Esophagus squamous epithelium (tissue), 5 donors: ENCODE measurements at regions not wholly inside any gene's neighbourhood (a gene's known extent, or its start where the extent isn't known, plus 50 kb on each side); places are given as distances from the start of the nearest gene placed in this dataset.

Source experiments
- DNase-seq: peaks from one replicate; lab custom pipeline; 2025; lab: John Stamatoyannopoulos, UW
- H3K27ac ChIP-seq, 4 donors: fragments of 200-600 bp; sonication (generic); one replicate each; pipeline ENCODE4 v1.5.1; 2016 to 2019; ENCODE audit warnings: mild to moderate bottlenecking in 1 of 4
- H3K27me3 ChIP-seq, 4 donors: fragments of 200-600 bp; sonication (generic); 1 replicate in 3 of 4; 2 replicates in 1 of 4; pipeline versions ENCODE4 v1.5.1 to v1.6.0; 2017 to 2021; ENCODE audit warnings: antibody characterized with exemption in 1 of 4
- H3K36me3 ChIP-seq, 3 donors: fragments of 200-600 bp; sonication (generic); one replicate each; pipeline ENCODE4 v1.5.1; 2016 to 2019
- H3K4me1 ChIP-seq, 3 donors: fragments of 200-600 bp; sonication (generic); one replicate each; pipeline ENCODE4 v1.5.1; 2017 to 2019
- H3K4me3 ChIP-seq, 4 donors: fragments of 200-600 bp; sonication (generic); 1 replicate in 3 of 4; 2 replicates in 1 of 4; pipeline ENCODE4 v1.5.1; 2016 to 2019; ENCODE audit warnings: mild to moderate bottlenecking in 2 of 4, moderate library complexity in 1 of 4
- H3K9me3 ChIP-seq, 3 donors: fragments of 200-600 bp; sonication (generic); one replicate each; pipeline ENCODE4 v1.5.1; 2016 to 2019
- POLR2A ChIP-seq, 4 donors: fragments of 450-650 bp; IDR thresholded peaks; one replicate each; pipeline ENCODE4 v1.6.1; 2017; ENCODE audit warnings: antibody characterized with exemption in 4 of 4, mild to moderate bottlenecking in 4 of 4, moderate library complexity in 3 of 4
- WGBS, 2 donors: methylation state at CpG; one replicate each; pipeline ENCODE4 v1.1.5; 2018; 5-methylcytosine and 5-hydroxymethylcytosine counted together
- intact Hi-C: fragments of 100-400 bp; cut with DNase I; formaldehyde crosslinking; loops from one replicate; pipeline ENCODE4 v1.15.0; 2022
- TF ChIP-seq, protein P1 (sequence below), 6 experiments: fragments of 450-650 bp in 4 of 6; fragments of 200-600 bp in 2 of 6; sonication (generic) in 2 of 6; IDR thresholded peaks; one replicate each; pipeline ENCODE4 v1.5.1; 2016 to 2019; ENCODE audit warnings: antibody characterized with exemption in 6 of 6, mild to moderate bottlenecking in 4 of 6, moderate library complexity in 4 of 6
- donor health status: DM: yes; HTN: yes; CAD: no.

DNA sequence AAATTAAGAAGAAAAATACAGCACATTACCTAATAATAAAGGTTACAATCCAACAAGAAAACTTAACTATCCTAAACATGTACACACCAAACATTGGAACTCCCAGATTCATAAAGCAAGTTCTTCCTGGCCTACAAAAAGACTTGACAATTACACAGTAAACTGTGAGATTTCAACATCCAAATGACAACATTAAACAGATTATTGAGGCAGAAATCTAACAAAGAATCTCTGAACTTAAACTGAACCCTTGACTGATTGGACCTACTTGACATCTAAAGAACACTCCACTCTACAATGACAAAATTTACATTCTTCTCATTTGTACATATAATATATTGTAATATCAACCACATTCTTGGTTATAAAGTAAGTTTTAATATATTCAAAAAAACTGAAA lies 1341.3 kb downstream of the LRFN5 start:
- H3K27me3 ChIP-seq = no peaks in the 10 kb centered on the region
- H3K36me3 ChIP-seq = no peaks in the 10 kb centered on the region
- DNase-seq = no peak
- peaks cover 0 to 7% (median 0%) of the 10 kb centered on the region in 3 donors for H3K9me3 ChIP-seq
- no peaks in the 10 kb centered on the region for H3K4me1 ChIP-seq
- H3K4me3 ChIP-seq = no peak overlapping the region
- intact Hi-C loops = no loop called here
- TF ChIP-seq, protein P1, sequence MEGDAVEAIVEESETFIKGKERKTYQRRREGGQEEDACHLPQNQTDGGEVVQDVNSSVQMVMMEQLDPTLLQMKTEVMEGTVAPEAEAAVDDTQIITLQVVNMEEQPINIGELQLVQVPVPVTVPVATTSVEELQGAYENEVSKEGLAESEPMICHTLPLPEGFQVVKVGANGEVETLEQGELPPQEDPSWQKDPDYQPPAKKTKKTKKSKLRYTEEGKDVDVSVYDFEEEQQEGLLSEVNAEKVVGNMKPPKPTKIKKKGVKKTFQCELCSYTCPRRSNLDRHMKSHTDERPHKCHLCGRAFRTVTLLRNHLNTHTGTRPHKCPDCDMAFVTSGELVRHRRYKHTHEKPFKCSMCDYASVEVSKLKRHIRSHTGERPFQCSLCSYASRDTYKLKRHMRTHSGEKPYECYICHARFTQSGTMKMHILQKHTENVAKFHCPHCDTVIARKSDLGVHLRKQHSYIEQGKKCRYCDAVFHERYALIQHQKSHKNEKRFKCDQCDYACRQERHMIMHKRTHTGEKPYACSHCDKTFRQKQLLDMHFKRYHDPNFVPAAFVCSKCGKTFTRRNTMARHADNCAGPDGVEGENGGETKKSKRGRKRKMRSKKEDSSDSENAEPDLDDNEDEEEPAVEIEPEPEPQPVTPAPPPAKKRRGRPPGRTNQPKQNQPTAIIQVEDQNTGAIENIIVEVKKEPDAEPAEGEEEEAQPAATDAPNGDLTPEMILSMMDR (IDR thresholded peaks at IDR 0.05) = no peak
- TF ChIP-seq POLR2A (IDR thresholded peaks at IDR 0.05) = no peak
- no peak overlapping the region for H3K27ac ChIP-seq

DNA sequence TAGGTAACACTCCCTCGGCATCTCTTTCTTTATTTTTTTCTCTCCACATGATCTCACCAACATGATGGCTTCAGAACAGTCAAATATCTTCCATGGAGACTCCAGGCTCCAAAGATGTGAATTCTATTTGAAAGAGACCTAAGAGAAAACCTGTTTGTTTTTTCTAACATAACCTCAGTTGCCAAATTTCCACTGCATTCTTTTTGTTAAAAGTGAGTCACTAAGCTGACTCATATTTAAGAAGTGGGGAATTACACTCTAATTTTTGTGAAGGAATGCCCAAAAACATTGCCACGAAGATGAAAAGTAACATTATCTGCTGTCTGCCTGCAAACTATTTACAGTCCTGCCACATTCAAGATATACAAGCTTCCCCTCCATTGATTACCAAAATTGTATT lies 1337.6 kb downstream of the LRFN5 start:
- H3K4me1 ChIP-seq = no peaks in the 10 kb centered on the region
- WGBS, 2 donors = 50 to 58% methylated on average over 2 of the region's 2 CpGs
- no peaks in the 10 kb centered on the region for H3K27me3 ChIP-seq
- no peak for TF ChIP-seq POLR2A (IDR thresholded peaks at IDR 0.05)
- TF ChIP-seq, protein P1 (IDR thresholded peaks at IDR 0.05) = no peak
- no peaks in the 10 kb centered on the region for H3K36me3 ChIP-seq
- no peak overlapping the region for H3K4me3 ChIP-seq
- no peak for DNase-seq
- intact Hi-C loops = no loop called here
- H3K9me3 ChIP-seq = no peaks in the 10 kb centered on the region
- H3K27ac ChIP-seq = no peak overlapping the region

DNA sequence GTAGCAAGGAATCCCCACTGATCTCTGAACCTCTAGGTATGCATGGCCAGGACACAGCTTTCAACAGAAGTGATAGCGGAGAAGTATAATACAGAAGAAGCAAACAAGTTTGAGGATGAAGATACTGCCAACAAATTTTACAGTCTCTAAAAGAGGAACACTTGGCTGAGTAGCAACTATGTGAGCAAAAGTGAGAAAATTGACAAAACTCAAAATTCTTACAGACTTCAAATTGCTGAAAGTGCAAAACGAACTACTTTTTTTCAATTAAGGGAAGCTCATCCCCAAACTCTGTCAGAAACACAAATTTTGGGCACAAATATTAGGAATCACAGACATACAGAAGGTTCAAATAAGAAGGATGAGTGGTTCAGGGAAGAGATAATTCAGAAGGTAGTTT lies 1324.6 kb downstream of the LRFN5 start:
- H3K9me3 ChIP-seq = no peaks in the 10 kb centered on the region
- H3K4me3 ChIP-seq = no peak overlapping the region
- H3K27ac ChIP-seq = no peak overlapping the region
- WGBS, 2 donors = 54 to 58% methylated on average over 2 of the region's 2 CpGs
- TF ChIP-seq, protein P1 (IDR thresholded peaks at IDR 0.05) = no peak
- no peak for TF ChIP-seq POLR2A (IDR thresholded peaks at IDR 0.05)
- intact Hi-C loops = no loop called here
- H3K27me3 ChIP-seq = no peaks in the 10 kb centered on the region
- no peaks in the 10 kb centered on the region for H3K4me1 ChIP-seq
- no peak for DNase-seq
- no peaks in the 10 kb centered on the region for H3K36me3 ChIP-seq

DNA sequence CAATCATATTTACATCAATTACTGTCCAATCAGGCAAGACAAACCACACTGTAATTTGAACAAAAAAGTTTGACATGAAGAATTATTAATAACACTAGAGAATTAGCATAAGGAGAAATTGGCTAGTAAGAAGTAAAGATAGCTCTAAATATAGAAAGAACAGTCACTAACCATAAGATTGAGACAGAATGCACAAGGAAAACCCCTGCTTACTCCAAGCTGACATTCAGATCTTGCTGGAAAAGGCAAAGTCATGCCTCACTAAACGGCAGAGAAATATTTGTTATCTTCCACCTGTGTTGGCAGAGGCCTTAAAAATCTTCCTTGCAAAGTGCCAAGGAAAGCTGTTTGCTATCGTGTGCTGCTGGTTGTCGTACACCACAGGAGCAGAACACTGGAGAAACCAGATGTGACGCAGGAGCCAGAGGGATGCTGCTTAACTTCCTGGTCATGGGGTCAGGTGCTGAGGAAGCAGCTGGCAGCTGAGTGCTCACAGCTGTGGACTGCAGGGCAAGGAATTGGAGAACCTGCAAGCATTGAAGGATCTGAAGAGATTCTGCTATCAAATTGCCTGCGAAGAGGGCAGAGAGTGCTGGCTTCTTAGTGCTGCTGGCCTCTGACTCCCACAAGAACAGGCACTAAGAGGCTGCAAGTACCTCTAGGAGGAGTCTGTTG lies 1323.3 kb downstream of the LRFN5 start:
- no peaks in the 10 kb centered on the region for H3K27me3 ChIP-seq
- 22 to 41% methylated on average over 5 of the region's 5 CpGs for WGBS, 2 donors
- H3K36me3 ChIP-seq = no peaks in the 10 kb centered on the region
- TF ChIP-seq, protein P1 (IDR thresholded peaks at IDR 0.05) = no peak
- TF ChIP-seq POLR2A (IDR thresholded peaks at IDR 0.05) = no peak
- DNase-seq = no peak
- no peak overlapping the region for H3K4me3 ChIP-seq
- no peak overlapping the region for H3K27ac ChIP-seq
- intact Hi-C loops = no loop called here
- H3K9me3 ChIP-seq = no peaks in the 10 kb centered on the region
- no peaks in the 10 kb centered on the region for H3K4me1 ChIP-seq

DNA sequence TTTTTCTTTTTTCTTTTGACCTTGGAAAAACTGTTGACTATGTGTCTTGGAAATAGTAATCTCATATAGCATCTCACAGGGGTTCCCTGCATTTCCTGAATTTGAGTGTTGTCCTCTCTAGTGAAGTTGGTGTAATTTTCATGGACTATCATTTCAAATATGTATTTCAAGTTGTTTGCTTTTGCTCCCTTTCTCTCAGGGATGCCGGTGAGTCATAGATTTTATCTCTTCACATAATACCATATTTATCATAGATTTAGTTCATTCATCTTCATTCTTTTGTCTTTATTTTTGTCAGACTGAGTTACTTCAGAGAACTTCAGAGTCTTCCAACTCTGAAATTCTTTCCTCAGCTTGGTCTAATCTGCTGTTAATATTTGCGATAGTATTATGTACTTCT lies 1320.6 kb downstream of the LRFN5 start:
- Histone ChIP-seq H3K27ac (no peak overlapping the region), H3K4me1 (no peaks in the 10 kb centered on the region), H3K4me3 (no peak overlapping the region), H3K9me3 (no peaks in the 10 kb centered on the region), H3K27me3 (no peaks in the 10 kb centered on the region), H3K36me3 (no peaks in the 10 kb centered on the region)
- 92 to 95% methylated on average over 2 of the region's 2 CpGs for WGBS, 2 donors
- no peak for DNase-seq
- TF ChIP-seq, protein P1 (IDR thresholded peaks at IDR 0.05) = no peak
- no peak for TF ChIP-seq POLR2A (IDR thresholded peaks at IDR 0.05)
- intact Hi-C loops = no loop called here
